ENCODE measurements at regions not wholly inside any gene's neighbourhood (a gene's known extent, or its start where the extent isn't known, plus 50 kb on each side); places are given as distances from the start of the nearest gene placed in this dataset.

- peak overlapping the region; percentile 57 for H3K4me3 ChIP-seq (ENCODE audit: low read depth, low read length)
- ChIA-PET POLR2A (interaction anchor here (0.5 to 3.2 kb wide), 11 partner anchors 9 to 459 kb away, joined by 3 to 39 read pairs (median 4); partner anchors contain the start of genes CDK20, NXNL2 and SPIN1), CTCF (interaction anchor here (0.6 to 1.7 kb wide), 11 partner anchors 10 to 408 kb away, joined by 3 to 5 read pairs (median 4); no protein-coding TSS in a partner anchor)
- no peaks in the 10 kb centered on the region for H3K9me3 ChIP-seq (ENCODE audit: control insufficient read depth, insufficient read depth, low read depth, low read length)
- TF ChIP-seq ZBTB8A (tag by site-specific recombination; IDR thresholded peaks at IDR 0.05) (no peak), SCRT1 (tag by site-specific recombination; IDR thresholded peaks at IDR 0.05; ENCODE audit: borderline replicate concordance) (peak; percentile 47; the same call in 1 of the 2 replicates), ZNF701 (tag by site-specific recombination; IDR thresholded peaks at IDR 0.05) (no peak), ZBTB17 (tag by site-specific recombination; IDR thresholded peaks at IDR 0.05) (peak; percentile 34), PBX3 (CRISPR knock-in tag; IDR thresholded peaks at IDR 0.05) (no peak), ZNF140 (tag by site-specific recombination; IDR thresholded peaks at IDR 0.05) (no peak), ZNF175 (tag by site-specific recombination; IDR thresholded peaks at IDR 0.05) (no peak), ZNF510 (tag by site-specific recombination; IDR thresholded peaks at IDR 0.05; ENCODE audit: insufficient replicate concordance) (no peak), SCRT2 (tag by site-specific recombination; IDR thresholded peaks at IDR 0.05) (peak; percentile 93), KLF1 (tag by site-specific recombination; IDR thresholded peaks at IDR 0.05) (no peak), ZNF658 (tag by site-specific recombination; IDR thresholded peaks at IDR 0.05) (no peak), PRDM1 (tag by site-specific recombination; IDR thresholded peaks at IDR 0.05) (peak; percentile 22; the same call in 1 of the 2 replicates), KLF7 (tag by site-specific recombination; IDR thresholded peaks at IDR 0.05; ENCODE audit: borderline replicate concordance) (no peak), ZNF624 (tag by site-specific recombination; IDR thresholded peaks at IDR 0.05) (no peak), ZNF548 (tag by site-specific recombination; IDR thresholded peaks at IDR 0.05) (no peak), ZNF404 (tag by site-specific recombination; IDR thresholded peaks at IDR 0.05) (no peak), ZNF391 (tag by site-specific recombination; IDR thresholded peaks at IDR 0.05; ENCODE audit: borderline replicate concordance, low read depth) (no peak), ZFHX2 (tag by site-specific recombination; conservative IDR thresholded peaks at IDR 0.05) (peak; percentile 73), SP7 (tag by site-specific recombination; IDR thresholded peaks at IDR 0.05) (peak; percentile 25), ZNF692 (tag by site-specific recombination; IDR thresholded peaks at IDR 0.05) (no peak), ZBTB49 (tag by site-specific recombination; IDR thresholded peaks at IDR 0.05; ENCODE audit: low read depth) (no peak), ZNF585B (tag by site-specific recombination; IDR thresholded peaks at IDR 0.05) (no peak), ZNF133 (tag by site-specific recombination; IDR thresholded peaks at IDR 0.05) (no peak), FEZF1 (tag by site-specific recombination; IDR thresholded peaks at IDR 0.05) (peak; percentile 85), TRIM28 (IDR thresholded peaks at IDR 0.05; ENCODE audit: borderline replicate concordance, low read length) (no peak), ZNF843 (tag by site-specific recombination; IDR thresholded peaks at IDR 0.05) (no peak), ZNF2 (tag by site-specific recombination; IDR thresholded peaks at IDR 0.05) (0 out of 2 replicates have a peak, but pooled peaks have one; percentile 66), ZNF266 (tag by site-specific recombination; IDR thresholded peaks at IDR 0.05; ENCODE audit: low read depth) (no peak), EGR2 (tag by site-specific recombination; IDR thresholded peaks at IDR 0.05; ENCODE audit: low read depth) (peak; percentile 68), ZNF596 (tag by site-specific recombination; IDR thresholded peaks at IDR 0.05) (no peak)
- H3K36me3 ChIP-seq (ENCODE audit: control insufficient read depth in 2 of 2, insufficient read depth in 1 of 2, low read length in 2 of 2) = no peaks in the 10 kb centered on the region
- H3K27ac ChIP-seq (ENCODE audit: extremely low read depth, low read depth, low read length) = peak overlapping the region; percentile 80
- H3K4me1 ChIP-seq (ENCODE audit: control insufficient read depth, insufficient read depth, low read length) = peaks cover 6% of the 10 kb centered on the region; the same call in 1 of the 2 replicates
Observed at GRCh38 chr9:88075966-88076285, 62.3 kb downstream of the SPATA31C2 start.

Measured in HEK293 (cell line).